Right lobe of liver (tissue), 4 donors: ENCODE measurements at regions not wholly inside any gene's neighbourhood (a gene's known extent, or its start where the extent isn't known, plus 50 kb on each side); places are given as distances from the start of the nearest gene placed in this dataset.

Source experiments
- POLR2A ChIP-seq: fragments of 450-650 bp; IDR thresholded peaks from one replicate; pipeline ENCODE4 v1.6.1; 2017; ENCODE audit warnings: antibody characterized with exemption, mild to moderate bottlenecking
- TF ChIP-seq, protein P1 (sequence below), 4 donors: fragments of 200-600 bp in 3 of 4; fragments of 450-650 bp in 1 of 4; IDR thresholded peaks; one replicate each; pipeline versions ENCODE4 v1.5.1 to v1.8.0; 2016 to 2022; ENCODE audit warnings: antibody characterized with exemption in 4 of 4, mild to moderate bottlenecking in 2 of 4
- donor health status: DM: no; HTN: no; CAD: no.
- donor health status: DM: no; HTN: no; CAD: no.
- donor health status: DM: no; HTN: yes; CAD: no.

DNA sequence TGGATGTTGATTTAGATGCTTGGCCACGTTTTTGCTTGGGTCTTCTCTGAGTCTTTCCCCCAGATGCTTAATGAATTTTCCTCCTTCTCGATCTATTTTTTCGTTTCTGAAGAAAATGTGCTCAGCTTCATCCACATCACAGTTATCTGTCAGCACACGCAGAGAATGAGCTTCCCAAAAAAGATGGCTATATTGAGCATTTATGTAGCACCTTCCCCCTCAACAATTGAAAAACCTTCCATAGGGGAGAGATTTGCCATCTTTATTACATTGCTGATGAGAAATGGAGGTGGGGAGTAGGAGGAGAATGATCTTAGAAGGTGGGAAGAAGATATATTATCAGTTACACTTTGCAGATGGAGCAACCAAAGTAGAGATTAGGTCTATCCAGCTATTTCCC is 228.1 kb upstream of the PHYHIPL start:
- TF ChIP-seq, protein P1, sequence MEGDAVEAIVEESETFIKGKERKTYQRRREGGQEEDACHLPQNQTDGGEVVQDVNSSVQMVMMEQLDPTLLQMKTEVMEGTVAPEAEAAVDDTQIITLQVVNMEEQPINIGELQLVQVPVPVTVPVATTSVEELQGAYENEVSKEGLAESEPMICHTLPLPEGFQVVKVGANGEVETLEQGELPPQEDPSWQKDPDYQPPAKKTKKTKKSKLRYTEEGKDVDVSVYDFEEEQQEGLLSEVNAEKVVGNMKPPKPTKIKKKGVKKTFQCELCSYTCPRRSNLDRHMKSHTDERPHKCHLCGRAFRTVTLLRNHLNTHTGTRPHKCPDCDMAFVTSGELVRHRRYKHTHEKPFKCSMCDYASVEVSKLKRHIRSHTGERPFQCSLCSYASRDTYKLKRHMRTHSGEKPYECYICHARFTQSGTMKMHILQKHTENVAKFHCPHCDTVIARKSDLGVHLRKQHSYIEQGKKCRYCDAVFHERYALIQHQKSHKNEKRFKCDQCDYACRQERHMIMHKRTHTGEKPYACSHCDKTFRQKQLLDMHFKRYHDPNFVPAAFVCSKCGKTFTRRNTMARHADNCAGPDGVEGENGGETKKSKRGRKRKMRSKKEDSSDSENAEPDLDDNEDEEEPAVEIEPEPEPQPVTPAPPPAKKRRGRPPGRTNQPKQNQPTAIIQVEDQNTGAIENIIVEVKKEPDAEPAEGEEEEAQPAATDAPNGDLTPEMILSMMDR (IDR thresholded peaks at IDR 0.05), result no peak
- no peak for TF ChIP-seq POLR2A
